A549 (cell line): ENCODE measurements at regions not wholly inside any gene's neighbourhood (a gene's known extent, or its start where the extent isn't known, plus 50 kb on each side); places are given as distances from the start of the nearest gene placed in this dataset.

Experiments used
- ATAC-seq, 2 experiments: fragments of 200-7000 bp in 1 of 2; fragments of >200 bp in 1 of 2; cut with Nextera tagmentation in 1 of 2; cut with Tn5 transposase in 1 of 2; 3 replicates each; pipeline versions ENCODE4 v1.8.0 to v1.9.1; 2018 to 2020; ENCODE audit warnings: mild to moderate bottlenecking in 1 of 2, moderate library complexity in 1 of 2
- CTCF ChIA-PET: fragments of 300-600 bp; sonication (Branson Sonifier 250); formaldehyde crosslinking; extraction: SDS; loops from one replicate; lab custom pipeline; 2021; ENCODE audit warnings: antibody characterized with exemption, inconsistent platforms; lab: Yijun Ruan, JAX
- POLR2A ChIA-PET: fragments of 350-600 bp; formaldehyde crosslinking; extraction: SDS; loops from one replicate; lab custom pipeline; 2021; ENCODE audit warnings: antibody characterized with exemption, inconsistent platforms; lab: Yijun Ruan, JAX
- DNase-seq, 2 experiments: peaks; one replicate each; pipeline versions ENCODE4 v3.0.0 to v3.0.0-alpha.2; 2011 to 2016; ENCODE audit warnings: low read depth in 1 of 2, low spot score in 1 of 2
- FAIRE-seq: peaks from 2 replicates; lab custom pipeline; 2011; peaks lifted over from hg19 to GRCh38; lab: Jason Lieb, UNC
- H3K27ac ChIP-seq, 2 experiments: fragments of >200 bp; sonication (Bioruptor Twin); formaldehyde crosslinking; 3 replicates each; pipeline ENCODE4 v1.5.1; 2016 to 2017
- H3K4me1 ChIP-seq: fragments of >200 bp; sonication (Bioruptor Twin); formaldehyde crosslinking; 3 replicates; pipeline ENCODE4 v1.6.1; 2016
- H3K4me2 ChIP-seq: fragments of >200 bp; sonication (Bioruptor Twin); formaldehyde crosslinking; 3 replicates; pipeline ENCODE4 v1.6.1; 2016
- H3K4me3 ChIP-seq: fragments of >200 bp; sonication (Bioruptor Twin); formaldehyde crosslinking; 3 replicates; pipeline ENCODE4 v1.5.1; 2016
- H3K9me3 ChIP-seq: fragments of >200 bp; sonication (Bioruptor Twin); formaldehyde crosslinking; 3 replicates; pipeline ENCODE4 v1.6.1; 2016
- CBX2 ChIP-seq: fragments of 200-600 bp; sonication (generic); IDR thresholded peaks from 2 replicates; pipeline ENCODE4 v1.6.1; 2016; ENCODE audit warnings: low read depth, mild to moderate bottlenecking, borderline replicate concordance
- CHD4 ChIP-seq: fragments of 200-600 bp; sonication (generic); IDR thresholded peaks from 2 replicates; pipeline ENCODE4 v1.6.1; 2016; ENCODE audit warnings: antibody characterized with exemption, mild to moderate bottlenecking, borderline replicate concordance
- EHMT2 ChIP-seq: fragments of 200-600 bp; sonication (generic); IDR thresholded peaks from 2 replicates; pipeline ENCODE4 v1.6.1; 2016; ENCODE audit warnings: antibody characterized with exemption, low read depth, mild to moderate bottlenecking, moderate library complexity
- GATA3 ChIP-seq: IDR thresholded peaks from 2 replicates; pipeline ENCODE4 v1.6.1; 2012; ENCODE audit warnings: borderline replicate concordance
- HDAC2 ChIP-seq: fragments of 200-600 bp; sonication (generic); IDR thresholded peaks from 2 replicates; pipeline ENCODE4 v1.6.1; 2016
- HEYL ChIP-seq: fragments of 250-450 bp; sonication (Bioruptor Pico); IDR thresholded peaks from 2 replicates; pipeline ENCODE4 v1.8.0; 2021; ENCODE audit warnings: mild to moderate bottlenecking, moderate library complexity
- HOXB5 ChIP-seq: fragments of 250-450 bp; sonication (Bioruptor Pico); IDR thresholded peaks from 2 replicates; pipeline ENCODE4 v1.5.0; 2020; ENCODE audit warnings: mild to moderate bottlenecking, moderate library complexity
- JUN ChIP-seq, 2 experiments: fragments of >200 bp; sonication (Bioruptor Twin); formaldehyde crosslinking; IDR thresholded peaks; 2 replicates in 1 of 2; 3 replicates in 1 of 2; pipeline ENCODE4 v1.6.1; 2016 to 2017
- JUNB ChIP-seq: fragments of >200 bp; sonication (Bioruptor Twin); formaldehyde crosslinking; IDR thresholded peaks from 2 replicates; pipeline ENCODE4 v1.6.1; 2016
- KDM5A ChIP-seq: fragments of 200-600 bp; sonication (generic); IDR thresholded peaks from 2 replicates; pipeline ENCODE4 v1.6.1; 2016; ENCODE audit warnings: antibody characterized with exemption, mild to moderate bottlenecking
- NFE2L2 ChIP-seq: fragments of 150-350 bp; conservative IDR thresholded peaks from 2 replicates; pipeline ENCODE4 v1.6.1; 2014; ENCODE audit warnings: low read length
- RAD21 ChIP-seq, 2 experiments: fragments of >200 bp in 1 of 2; sonication (Bioruptor Twin) in 1 of 2; formaldehyde crosslinking in 1 of 2; IDR thresholded peaks in 1 of 2; conservative IDR thresholded peaks in 1 of 2; 2 replicates in 1 of 2; 3 replicates in 1 of 2; pipeline ENCODE4 v1.6.1; 2012 to 2018; ENCODE audit warnings: inconsistent platforms in 1 of 2
- RFX5 ChIP-seq: fragments of 450-650 bp; IDR thresholded peaks from 2 replicates; pipeline ENCODE4 v1.7.1; 2014; ENCODE audit warnings: antibody characterized with exemption, mild to moderate bottlenecking, moderate library complexity
- RNF2 ChIP-seq: fragments of 200-600 bp; sonication (generic); IDR thresholded peaks from 2 replicates; pipeline ENCODE4 v1.6.1; 2016; ENCODE audit warnings: low read depth, mild to moderate bottlenecking, antibody characterized with exemption, moderate library complexity, borderline replicate concordance
- SMC3 ChIP-seq: fragments of >200 bp; sonication (Bioruptor Twin); formaldehyde crosslinking; IDR thresholded peaks from 3 replicates; pipeline ENCODE4 v1.6.1; 2018; ENCODE audit warnings: inconsistent platforms
- TFCP2L1 ChIP-seq: fragments of 250-450 bp; sonication (Bioruptor Pico); IDR thresholded peaks from 2 replicates; pipeline ENCODE4 v1.5.0; 2021; ENCODE audit warnings: mild to moderate bottlenecking
- ZC3H11A ChIP-seq: fragments of 450-650 bp; IDR thresholded peaks from 2 replicates; pipeline ENCODE4 v1.6.1; 2014; ENCODE audit warnings: antibody characterized with exemption, mild to moderate bottlenecking
- ZSCAN20 ChIP-seq: fragments of 250-450 bp; sonication (Bioruptor Pico); IDR thresholded peaks from 2 replicates; pipeline ENCODE4 v1.8.0; 2022; ENCODE audit warnings: mild to moderate bottlenecking, moderate library complexity
- WGBS: methylation state at CpG from one replicate; pipeline ENCODE4 v1.1.6; 2017; ENCODE audit errors: missing lambda C conversion rate; 5-methylcytosine and 5-hydroxymethylcytosine counted together
- TF ChIP-seq, protein P1 (sequence below): fragments of >200 bp; sonication (Bioruptor Twin); formaldehyde crosslinking; IDR thresholded peaks from 3 replicates; pipeline ENCODE4 v1.6.1; 2016
- TF ChIP-seq, protein P2 (sequence below): fragments of 250-450 bp; sonication (Bioruptor Pico); IDR thresholded peaks from 2 replicates; pipeline ENCODE4 v1.5.0; 2020; ENCODE audit warnings: low read depth, mild to moderate bottlenecking, moderate library complexity
- TF ChIP-seq, protein P3 (sequence below): IDR thresholded peaks from 2 replicates; pipeline ENCODE4 v1.6.1; 2012

DNA sequence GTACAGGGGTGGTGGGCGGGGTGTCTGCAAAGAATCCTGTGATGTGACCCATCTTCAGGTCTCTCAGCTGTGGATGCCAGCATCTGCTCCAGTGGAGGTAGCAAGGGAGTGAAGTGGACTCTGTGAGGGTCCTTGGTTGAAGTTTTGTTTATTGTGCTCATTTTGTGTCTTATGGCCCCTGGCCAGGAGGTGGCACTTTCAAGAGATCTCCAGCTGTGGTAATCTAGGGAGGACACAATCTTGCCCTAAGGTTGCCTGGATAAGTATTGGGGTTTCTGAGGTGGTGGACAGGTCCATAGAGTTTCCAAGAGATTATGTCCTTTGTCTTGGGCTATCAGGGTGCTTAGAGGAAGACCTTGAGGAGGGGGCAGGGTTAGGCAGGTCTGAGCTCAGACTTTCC lies 260.7 kb downstream of the CCDC59 start:
- ChIA-PET POLR2A (no interaction called here), CTCF (no interaction called here)
- ATAC-seq (no peak), FAIRE-seq (no peak), DNase-seq (no peak)
- Histone ChIP-seq H3K4me3 (no peak overlapping the region), H3K27ac (no peak overlapping the region), H3K4me2 (no peak overlapping the region), H3K9me3 (no peaks in the 10 kb centered on the region; the same call in 2 of the 3 replicates), H3K4me1 (no peaks in the 10 kb centered on the region)
- TF ChIP-seq, protein P1, sequence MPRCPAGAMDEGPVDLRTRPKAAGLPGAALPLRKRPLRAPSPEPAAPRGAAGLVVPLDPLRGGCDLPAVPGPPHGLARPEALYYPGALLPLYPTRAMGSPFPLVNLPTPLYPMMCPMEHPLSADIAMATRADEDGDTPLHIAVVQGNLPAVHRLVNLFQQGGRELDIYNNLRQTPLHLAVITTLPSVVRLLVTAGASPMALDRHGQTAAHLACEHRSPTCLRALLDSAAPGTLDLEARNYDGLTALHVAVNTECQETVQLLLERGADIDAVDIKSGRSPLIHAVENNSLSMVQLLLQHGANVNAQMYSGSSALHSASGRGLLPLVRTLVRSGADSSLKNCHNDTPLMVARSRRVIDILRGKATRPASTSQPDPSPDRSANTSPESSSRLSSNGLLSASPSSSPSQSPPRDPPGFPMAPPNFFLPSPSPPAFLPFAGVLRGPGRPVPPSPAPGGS = no peak
- TF ChIP-seq ZC3H11A (no peak), EHMT2 (no peak), JUN (IDR thresholded peaks at IDR 0.05) (no peak), GATA3 (no peak), JUNB (no peak), SMC3 (no peak), HDAC2 (no peak), ZSCAN20 (CRISPR knock-in tag) (no peak)
- TF ChIP-seq, protein P2, sequence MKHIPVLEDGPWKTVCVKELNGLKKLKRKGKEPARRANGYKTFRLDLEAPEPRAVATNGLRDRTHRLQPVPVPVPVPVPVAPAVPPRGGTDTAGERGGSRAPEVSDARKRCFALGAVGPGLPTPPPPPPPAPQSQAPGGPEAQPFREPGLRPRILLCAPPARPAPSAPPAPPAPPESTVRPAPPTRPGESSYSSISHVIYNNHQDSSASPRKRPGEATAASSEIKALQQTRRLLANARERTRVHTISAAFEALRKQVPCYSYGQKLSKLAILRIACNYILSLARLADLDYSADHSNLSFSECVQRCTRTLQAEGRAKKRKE (CRISPR knock-in tag) = no peak
- WGBS = 0% methylated on average over 1 of the region's 1 CpG

DNA sequence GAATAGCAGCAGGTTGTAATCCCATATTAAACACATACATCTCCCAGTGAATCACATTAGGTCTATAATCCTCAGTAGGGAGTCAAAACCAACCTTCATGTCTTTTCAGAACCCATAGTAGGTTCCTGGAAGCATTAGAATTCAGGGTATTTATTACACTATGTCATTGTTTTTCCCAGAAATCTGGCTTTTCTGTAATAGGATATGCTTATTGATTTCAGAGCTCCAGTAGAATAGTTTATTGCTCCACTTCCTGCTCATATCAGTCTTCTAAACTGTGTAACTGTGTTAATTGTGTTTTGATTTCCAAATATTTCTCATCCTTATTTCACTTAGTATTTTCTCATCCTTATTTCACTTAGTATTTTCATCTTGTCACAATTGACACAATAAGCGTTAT lies 268.0 kb downstream of the CCDC59 start:
- CTCF ChIA-PET = no interaction called here
- H3K4me2 ChIP-seq = no peak overlapping the region

DNA sequence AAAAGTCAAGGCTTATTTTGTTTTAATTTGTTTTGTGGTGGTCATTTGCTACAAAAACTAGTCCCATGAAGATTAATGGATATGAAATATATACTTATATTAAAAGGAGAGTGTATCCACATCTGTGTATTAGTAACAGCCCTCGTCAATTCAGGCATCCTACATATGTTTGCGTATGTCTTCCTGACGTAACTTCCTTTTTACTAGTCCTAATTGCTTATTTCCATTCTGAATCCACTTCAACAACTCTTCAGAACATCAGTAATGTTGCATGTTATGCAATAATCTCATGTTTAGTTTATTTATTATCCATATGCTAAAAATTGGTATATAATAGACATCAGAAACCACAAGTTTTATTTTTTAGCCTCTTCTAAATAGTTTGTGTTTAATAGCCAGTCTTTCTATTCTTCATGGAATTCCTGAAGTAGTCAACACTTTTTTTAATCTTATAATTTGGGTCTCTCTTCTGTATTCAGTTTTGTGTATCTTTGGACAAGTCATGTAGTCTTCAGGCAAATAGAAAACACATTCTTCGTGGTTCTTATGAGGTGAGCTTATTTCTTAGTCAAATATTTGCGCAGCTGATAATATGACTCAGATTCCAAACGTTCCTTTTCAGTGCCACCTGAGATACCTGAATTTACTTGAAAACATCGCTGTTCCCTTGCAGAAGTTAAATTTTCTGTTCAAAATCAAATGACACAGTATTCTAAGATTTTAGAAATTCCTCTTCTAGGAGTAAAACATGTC lies 268.6 kb downstream of the CCDC59 start:
- Histone ChIP-seq H3K4me3 (no peak overlapping the region), H3K27ac (no peak overlapping the region), H3K4me2 (no peak overlapping the region)
- no peak for ATAC-seq
- no peak for FAIRE-seq
- TF ChIP-seq CHD4 (no peak), EHMT2 (no peak), NFE2L2 (no peak), RFX5 (no peak), RNF2 (no peak), ZC3H11A (no peak), KDM5A (no peak), RAD21 (conservative IDR thresholded peaks at IDR 0.05 in 1 of 2, IDR thresholded peaks at IDR 0.05 in 1 of 2) (no peak), JUNB (no peak)
- TF ChIP-seq, protein P3, sequence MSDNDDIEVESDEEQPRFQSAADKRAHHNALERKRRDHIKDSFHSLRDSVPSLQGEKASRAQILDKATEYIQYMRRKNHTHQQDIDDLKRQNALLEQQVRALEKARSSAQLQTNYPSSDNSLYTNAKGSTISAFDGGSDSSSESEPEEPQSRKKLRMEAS = no peak
- TF ChIP-seq, all 56 proteins: peak for 0
- 4% methylated on average over 7 of the region's 7 CpGs for WGBS
- POLR2A ChIA-PET = no interaction called here
- no peak for DNase-seq
- CTCF ChIA-PET = no interaction called here
- no peaks in the 10 kb centered on the region for H3K9me3 ChIP-seq
- H3K4me1 ChIP-seq = no peaks in the 10 kb centered on the region

More for the DNA sequence above, 268.0 kb downstream of the CCDC59 start:
- Histone ChIP-seq H3K4me3 (no peak overlapping the region), H3K27ac (no peak overlapping the region), H3K9me3 (no peaks in the 10 kb centered on the region), H3K4me1 (no peaks in the 10 kb centered on the region)
- no peak for ATAC-seq
- no peak for FAIRE-seq
- TF ChIP-seq GATA3 (no peak), HOXB5 (CRISPR knock-in tag) (no peak), TFCP2L1 (no peak), RNF2 (no peak), CBX2 (no peak), HEYL (no peak), RAD21 (conservative IDR thresholded peaks at IDR 0.05 in 1 of 2, IDR thresholded peaks at IDR 0.05 in 1 of 2) (no peak)
- DNase-seq = no peak
- POLR2A ChIA-PET = no interaction called here
- 34% methylated on average over 1 of the region's 1 CpG for WGBS
